ENCODE measurements at regions not wholly inside any gene's neighbourhood (a gene's known extent, or its start where the extent isn't known, plus 50 kb on each side); places are given as distances from the start of the nearest gene placed in this dataset.

- no peak for TF ChIP-seq CTCF (conservative IDR thresholded peaks at IDR 0.05 in 1 of 2, IDR thresholded peaks at IDR 0.05 in 1 of 2; ENCODE audit: extremely low read depth in 1 of 2, insufficient read depth in 1 of 2, low read depth in 1 of 2, low read length in 2 of 2)
- no peak for TF ChIP-seq EZH2 (IDR thresholded peaks at IDR 0.05; ENCODE audit: borderline replicate concordance, low read length)
Observed at GRCh38 chrX:79080141-79080540, 64.3 kb upstream of the GPR174 start.
